Hepatocyte (in vitro differentiated cells): ENCODE measurements at regions not wholly inside any gene's neighbourhood (a gene's known extent, or its start where the extent isn't known, plus 50 kb on each side); places are given as distances from the start of the nearest gene placed in this dataset.

Experiments
- CTCF ChIP-seq: fragments of 200-600 bp; sonication (generic); IDR thresholded peaks from 2 replicates; pipeline ENCODE4 v1.5.1; 2016; ENCODE audit warnings: antibody characterized with exemption, mild to moderate bottlenecking; ENCODE audit not compliant: poor library complexity
- EZH2 ChIP-seq: fragments of 200-600 bp; sonication (generic); IDR thresholded peaks from 2 replicates; pipeline ENCODE4 v1.6.1; 2016; ENCODE audit warnings: antibody characterized with exemption, mild to moderate bottlenecking, borderline replicate concordance

- TF ChIP-seq CTCF: no peak
- TF ChIP-seq EZH2: no peak
These were observed 111.8 kb upstream of the SLC35F1 start for GRCh38 chr6:117795234-117795633.
